PFSK-1 (cell line): ENCODE measurements at regions not wholly inside any gene's neighbourhood (a gene's known extent, or its start where the extent isn't known, plus 50 kb on each side); places are given as distances from the start of the nearest gene placed in this dataset.

Experiments
- FOXP2 ChIP-seq: optimal IDR thresholded peaks from 2 replicates; pipeline ENCODE3; 2011; ENCODE audit warnings: borderline replicate concordance, control low read depth, inconsistent platforms; ENCODE audit not compliant: insufficient read depth; ENCODE audit errors: extremely low read length, extremely low read depth
- POLR2AphosphoS5 ChIP-seq: IDR thresholded peaks from 2 replicates; pipeline ENCODE4 v1.6.1; 2012; ENCODE audit warnings: low read depth, mild to moderate bottlenecking, control low read depth, low read length, moderate library complexity
- REST ChIP-seq, 2 experiments: IDR thresholded peaks; 2 replicates each; pipeline versions ENCODE4 v1.6.1 to v1.8.0; 2011 to 2012; ENCODE audit warnings: low read depth in 2 of 2, low read length in 2 of 2, control low read depth in 1 of 2, inconsistent platforms in 1 of 2, mild to moderate bottlenecking in 1 of 2, moderate library complexity in 1 of 2; ENCODE audit not compliant: insufficient read depth in 1 of 2
- SIN3A ChIP-seq: IDR thresholded peaks from 2 replicates; pipeline ENCODE4 v1.6.1; 2012; ENCODE audit warnings: mild to moderate bottlenecking, low read length, moderate library complexity, borderline replicate concordance; ENCODE audit not compliant: insufficient read depth
- TAF1 ChIP-seq: IDR thresholded peaks from 2 replicates; pipeline ENCODE4 v1.6.1; 2012; ENCODE audit warnings: low read length, control low read depth, borderline replicate concordance; ENCODE audit not compliant: insufficient read depth

- TF ChIP-seq FOXP2: no peak
- TF ChIP-seq TAF1: no peak
- no peak for TF ChIP-seq REST (IDR thresholded peaks at IDR 0.05; ENCODE audit: insufficient read depth in 1 of 2, low read depth in 2 of 2, low read length in 2 of 2)
- TF ChIP-seq SIN3A: no peak
- TF ChIP-seq POLR2AphosphoS5: no peak
These were observed 170.0 kb downstream of the ETAA1 start for GRCh38 chr2:67566958-67567635.

GRCh38 chr2:67567886-67568285 lies 170.8 kb downstream of the ETAA1 start:
- no peak for TF ChIP-seq SIN3A

GRCh38 chr2:67570611-67571010 lies 173.5 kb downstream of the ETAA1 start:
- TF ChIP-seq REST (IDR thresholded peaks at IDR 0.05; ENCODE audit: insufficient read depth in 1 of 2, low read depth in 2 of 2, low read length in 2 of 2) (no peak), POLR2AphosphoS5 (no peak), FOXP2 (no peak), SIN3A (no peak), TAF1 (no peak)

GRCh38 chr2:67571785-67572718 lies 174.9 kb downstream of the ETAA1 start:
- TF ChIP-seq FOXP2 (no peak), TAF1 (no peak), REST (IDR thresholded peaks at IDR 0.05; ENCODE audit: insufficient read depth in 1 of 2, low read depth in 2 of 2, low read length in 2 of 2) (no peak), SIN3A (no peak), POLR2AphosphoS5 (no peak)

GRCh38 chr2:67572721-67573435 lies 175.7 kb downstream of the ETAA1 start:
- no peak for TF ChIP-seq FOXP2
- no peak for TF ChIP-seq SIN3A
- no peak for TF ChIP-seq POLR2AphosphoS5
- TF ChIP-seq REST (IDR thresholded peaks at IDR 0.05; ENCODE audit: insufficient read depth in 1 of 2, low read depth in 2 of 2, low read length in 2 of 2): no peak
- TF ChIP-seq TAF1: no peak
